ENCODE measurements at regions not wholly inside any gene's neighbourhood (a gene's known extent, or its start where the extent isn't known, plus 50 kb on each side); places are given as distances from the start of the nearest gene placed in this dataset.

- intact Hi-C loops (cut with DNase I): no loop called here
Measured at GRCh38 chr7:63024446-63024845, 974.2 kb upstream of the ZNF722 start.

GRCh38 chr7:63025815-63026214, 972.8 kb upstream of the ZNF722 start:
- no peak for TF ChIP-seq CTCF (IDR thresholded peaks at IDR 0.05)
- no peak for DNase-seq
- ATAC-seq: no peak
- 52 to 59% (median 57%) methylated on average over 5 of the region's 5 CpGs for WGBS, 3 donors
- H3K4me3 ChIP-seq: no peak overlapping the region
- H3K4me1 ChIP-seq: no peaks in the 10 kb centered on the region
- H3K36me3 ChIP-seq (ENCODE audit: insufficient read depth in 1 of 2, low read depth in 1 of 2): no peaks in the 10 kb centered on the region
- intact Hi-C loops (cut with DNase I): no loop called here
- H3K9me3 ChIP-seq: no peaks in the 10 kb centered on the region
- no peak overlapping the region for H3K27ac ChIP-seq
- no peaks in the 10 kb centered on the region for H3K27me3 ChIP-seq (ENCODE audit: insufficient read depth in 3 of 3, low read length in 2 of 3)

More at GRCh38 chr7:63024446-63024845, 974.2 kb upstream of the ZNF722 start:
- no peak overlapping the region for H3K27ac ChIP-seq
- H3K9me3 ChIP-seq: peaks cover 6% of the 10 kb centered on the region
- no peak for TF ChIP-seq CTCF (IDR thresholded peaks at IDR 0.05)
- ATAC-seq: no peak
- no peaks in the 10 kb centered on the region for H3K27me3 ChIP-seq (ENCODE audit: insufficient read depth in 3 of 3, low read length in 2 of 3)
- H3K4me3 ChIP-seq: no peak overlapping the region
- no peaks in the 10 kb centered on the region for H3K36me3 ChIP-seq (ENCODE audit: insufficient read depth in 1 of 2, low read depth in 1 of 2)
- DNase-seq: no peak
- 66 to 72% (median 67%) methylated on average over 5 of the region's 5 CpGs for WGBS, 3 donors
- no peaks in the 10 kb centered on the region for H3K4me1 ChIP-seq

- 61 to 75% (median 72%) methylated on average over 5 of the region's 5 CpGs for WGBS, 3 donors
- DNase-seq (no peak), ATAC-seq (no peak)
- Histone ChIP-seq H3K27ac (no peak overlapping the region), H3K36me3 (ENCODE audit: insufficient read depth in 1 of 2, low read depth in 1 of 2) (no peaks in the 10 kb centered on the region), H3K4me3 (no peak overlapping the region), H3K4me1 (no peaks in the 10 kb centered on the region), H3K9me3 (peaks cover under 1% of the 10 kb centered on the region), H3K27me3 (ENCODE audit: insufficient read depth in 3 of 3, low read length in 2 of 3) (no peaks in the 10 kb centered on the region)
- intact Hi-C loops (cut with DNase I): no loop called here
- TF ChIP-seq CTCF (IDR thresholded peaks at IDR 0.05): no peak
Measured at GRCh38 chr7:63027075-63027474, 971.6 kb upstream of the ZNF722 start.

- ATAC-seq (no peak), DNase-seq (no peak)
- WGBS, 3 donors: 76 to 82% (median 80%) methylated on average over 15 of the region's 15 CpGs
- no peaks in the 10 kb centered on the region for H3K4me1 ChIP-seq
- TF ChIP-seq CTCF (IDR thresholded peaks at IDR 0.05): no peak
- H3K27me3 ChIP-seq (ENCODE audit: insufficient read depth in 3 of 3, low read length in 2 of 3): no peaks in the 10 kb centered on the region
- H3K36me3 ChIP-seq (ENCODE audit: insufficient read depth in 1 of 2, low read depth in 1 of 2): no peaks in the 10 kb centered on the region
- H3K27ac ChIP-seq: no peak overlapping the region
- H3K9me3 ChIP-seq: peaks cover 6% of the 10 kb centered on the region
- intact Hi-C loops (cut with DNase I): no loop called here
- no peak overlapping the region for H3K4me3 ChIP-seq
Measured at GRCh38 chr7:63028376-63029206, 970.1 kb upstream of the ZNF722 start.

GRCh38 chr7:63029207-63029522, 969.5 kb upstream of the ZNF722 start:
- H3K4me3 ChIP-seq: no peak overlapping the region
- H3K9me3 ChIP-seq: peaks cover 6% of the 10 kb centered on the region
- intact Hi-C loops (cut with DNase I): no loop called here
- H3K4me1 ChIP-seq: no peaks in the 10 kb centered on the region
- ATAC-seq (no peak), DNase-seq (no peak)
- H3K27ac ChIP-seq: no peak overlapping the region
- H3K27me3 ChIP-seq (ENCODE audit: insufficient read depth in 3 of 3, low read length in 2 of 3): no peaks in the 10 kb centered on the region
- TF ChIP-seq CTCF (IDR thresholded peaks at IDR 0.05): no peak
- WGBS, 3 donors: 43 to 54% (median 43%) methylated on average over 3 of the region's 3 CpGs
- H3K36me3 ChIP-seq (ENCODE audit: insufficient read depth in 1 of 2, low read depth in 1 of 2): no peaks in the 10 kb centered on the region

All from psoas muscle (tissue), 7 donors.